Fibroblast of peridontal ligament (primary cell): ENCODE measurements at regions not wholly inside any gene's neighbourhood (a gene's known extent, or its start where the extent isn't known, plus 50 kb on each side); places are given as distances from the start of the nearest gene placed in this dataset.
"Not testable (repeated sequence)": the region's sequence is repeated elsewhere in the genome, so short reads cannot be mapped to it uniquely, and the experiment has no call there.

Experiments used
- DNase-seq: peaks from one replicate; pipeline ENCODE4 v3.0.0-alpha.2; 2010; ENCODE audit errors: extremely low read depth

GRCh38 chrX:22534643-22535042 lies 261.9 kb downstream of the CBLL2 start:
- DNase-seq = peak; percentile 85

GRCh38 chrX:22536746-22537304 lies 264.1 kb downstream of the CBLL2 start:
- DNase-seq = peak; percentile 25

GRCh38 chrX:22538580-22538979 lies 265.9 kb downstream of the CBLL2 start:
- peak; percentile 16 for DNase-seq

GRCh38 chrX:22541926-22542325 lies 269.2 kb downstream of the CBLL2 start:
- DNase-seq = no peak

- peak; percentile 62 for DNase-seq
Measured at GRCh38 chrX:22542641-22543040, 269.9 kb downstream of the CBLL2 start.

- DNase-seq = peak; percentile 55
Measured at GRCh38 chrX:22559506-22559905, 286.8 kb downstream of the CBLL2 start.

- DNase-seq = peak; percentile 51
Measured at GRCh38 chrX:22575161-22575845, 302.6 kb downstream of the CBLL2 start.

- DNase-seq = peak; percentile 82
Measured at GRCh38 chrX:22577181-22577580, 304.5 kb downstream of the CBLL2 start.

- DNase-seq = no peak
Measured at GRCh38 chrX:22585831-22586230, 313.1 kb downstream of the CBLL2 start.

- no peak for DNase-seq
Measured at GRCh38 chrX:22589845-22590244, 317.1 kb downstream of the CBLL2 start.

GRCh38 chrX:22594766-22595165 lies 322.1 kb downstream of the CBLL2 start:
- DNase-seq = no peak

GRCh38 chrX:22603060-22603459 lies 330.3 kb downstream of the CBLL2 start:
- no peak for DNase-seq

- DNase-seq = not testable (repeated sequence)
Measured at GRCh38 chrX:22609452-22609851, 336.7 kb downstream of the CBLL2 start.

GRCh38 chrX:22616867-22617266 lies 344.2 kb downstream of the CBLL2 start:
- no peak for DNase-seq

- no peak for DNase-seq
Measured at GRCh38 chrX:22627576-22627975, 354.9 kb downstream of the CBLL2 start.

GRCh38 chrX:22628275-22628674 lies 355.6 kb downstream of the CBLL2 start:
- no peak for DNase-seq

- DNase-seq = peak; percentile 71
Measured at GRCh38 chrX:22629105-22629725, 356.5 kb downstream of the CBLL2 start.

GRCh38 chrX:22634083-22634482 lies 361.4 kb downstream of the CBLL2 start:
- DNase-seq = peak; percentile 81

- DNase-seq = peak; percentile 49
Measured at GRCh38 chrX:22634751-22635150, 362.0 kb downstream of the CBLL2 start.

- no peak for DNase-seq
Measured at GRCh38 chrX:22648281-22648680, 351.5 kb upstream of the DDX53 start.

GRCh38 chrX:22650691-22651090 lies 349.1 kb upstream of the DDX53 start:
- DNase-seq = no peak

GRCh38 chrX:22652596-22652995 lies 347.2 kb upstream of the DDX53 start:
- DNase-seq = peak; percentile 87

GRCh38 chrX:22660756-22661155 lies 339.0 kb upstream of the DDX53 start:
- no peak for DNase-seq
